ENCODE measurements at regions not wholly inside any gene's neighbourhood (a gene's known extent, or its start where the extent isn't known, plus 50 kb on each side); places are given as distances from the start of the nearest gene placed in this dataset.

DNA sequence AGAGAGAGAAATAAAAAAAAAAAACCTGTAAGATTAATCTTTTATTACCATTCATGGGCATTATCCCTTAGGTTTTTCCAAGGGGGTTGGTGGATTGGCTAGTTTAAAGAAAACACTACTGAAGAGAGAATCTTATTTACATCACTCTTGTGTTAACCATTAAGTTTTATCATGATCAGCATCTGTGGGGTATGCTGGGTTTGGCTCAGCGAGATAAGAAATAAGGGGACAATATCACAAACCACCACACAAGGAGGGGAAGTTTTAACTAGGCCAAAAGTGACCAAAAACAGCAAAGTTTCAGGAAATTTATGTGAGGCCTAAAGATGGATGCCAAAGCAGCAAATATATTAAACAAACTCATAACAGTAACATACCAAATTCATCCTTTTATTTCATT is 548.6 kb downstream of the SLC16A7 start:
- H2AFZ ChIP-seq (ENCODE audit: low read depth) = no peak overlapping the region
- no peak overlapping the region for H3K4me2 ChIP-seq
- no peak overlapping the region for H3K9ac ChIP-seq
- H3K4me3 ChIP-seq (IDR thresholded peaks at IDR 0.05; ENCODE audit: insufficient read depth, low read depth, low read length) = no peak overlapping the region
- no peaks in the 10 kb centered on the region for H3K4me1 ChIP-seq (ENCODE audit: low read depth, poor library complexity, severe bottlenecking)
- no peak for TF ChIP-seq CTCF (conservative IDR thresholded peaks at IDR 0.05; ENCODE audit: low read depth, low read length)
- H3K79me2 ChIP-seq (ENCODE audit: insufficient read depth, low read depth) = no peaks in the 10 kb centered on the region
- no peaks in the 10 kb centered on the region for H4K20me1 ChIP-seq (ENCODE audit: insufficient read depth)
- no peaks in the 10 kb centered on the region for H3K27me3 ChIP-seq (ENCODE audit: insufficient read depth, low read depth)
- H3K36me3 ChIP-seq (ENCODE audit: insufficient read depth) = no peaks in the 10 kb centered on the region
- H3K27ac ChIP-seq = no peak overlapping the region

DNA sequence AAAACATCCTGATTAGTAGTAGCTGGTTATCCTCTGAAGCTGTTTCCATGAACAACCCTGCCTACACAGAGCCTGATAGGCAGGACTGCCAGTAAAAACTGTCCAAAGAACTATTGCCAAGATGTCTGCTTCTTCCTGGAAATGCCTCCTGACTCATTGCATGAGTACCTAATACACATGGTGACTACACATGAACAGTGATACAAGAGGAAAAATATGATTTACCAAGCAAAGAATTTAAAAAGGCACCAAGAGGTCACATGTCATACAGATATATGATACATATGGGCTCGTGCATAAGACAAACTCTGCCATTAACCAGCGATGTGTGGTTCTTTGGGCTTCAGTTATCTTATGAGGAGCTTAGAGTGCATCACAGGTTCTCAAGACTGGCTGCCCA is 552.3 kb downstream of the SLC16A7 start:
- Histone ChIP-seq H3K4me1 (ENCODE audit: low read depth, poor library complexity, severe bottlenecking) (no peaks in the 10 kb centered on the region), H3K4me3 (IDR thresholded peaks at IDR 0.05; ENCODE audit: insufficient read depth, low read depth, low read length) (no peak overlapping the region), H3K36me3 (ENCODE audit: insufficient read depth) (no peaks in the 10 kb centered on the region), H3K79me2 (ENCODE audit: insufficient read depth, low read depth) (no peaks in the 10 kb centered on the region), H2AFZ (ENCODE audit: low read depth) (no peak overlapping the region), H4K20me1 (ENCODE audit: insufficient read depth) (no peaks in the 10 kb centered on the region), H3K27ac (no peak overlapping the region), H3K27me3 (ENCODE audit: insufficient read depth, low read depth) (no peaks in the 10 kb centered on the region), H3K4me2 (no peak overlapping the region), H3K9ac (no peak overlapping the region)
- TF ChIP-seq CTCF (conservative IDR thresholded peaks at IDR 0.05; ENCODE audit: low read depth, low read length) = no peak

GRCh38 chr12:60148831-60149230 is 553.0 kb downstream of the SLC16A7 start:
- no peak for TF ChIP-seq CTCF (conservative IDR thresholded peaks at IDR 0.05; ENCODE audit: low read depth, low read length)
- no peaks in the 10 kb centered on the region for H3K4me1 ChIP-seq (ENCODE audit: low read depth, poor library complexity, severe bottlenecking)
- H3K4me3 ChIP-seq (IDR thresholded peaks at IDR 0.05; ENCODE audit: insufficient read depth, low read depth, low read length) = no peak overlapping the region
- H3K4me2 ChIP-seq = no peak overlapping the region
- no peaks in the 10 kb centered on the region for H4K20me1 ChIP-seq (ENCODE audit: insufficient read depth)
- no peaks in the 10 kb centered on the region for H3K27me3 ChIP-seq (ENCODE audit: insufficient read depth, low read depth)
- no peak overlapping the region for H3K27ac ChIP-seq
- H2AFZ ChIP-seq (ENCODE audit: low read depth) = no peak overlapping the region
- H3K79me2 ChIP-seq (ENCODE audit: insufficient read depth, low read depth) = no peaks in the 10 kb centered on the region
- no peaks in the 10 kb centered on the region for H3K36me3 ChIP-seq (ENCODE audit: insufficient read depth)
- H3K9ac ChIP-seq = no peak overlapping the region

DNA sequence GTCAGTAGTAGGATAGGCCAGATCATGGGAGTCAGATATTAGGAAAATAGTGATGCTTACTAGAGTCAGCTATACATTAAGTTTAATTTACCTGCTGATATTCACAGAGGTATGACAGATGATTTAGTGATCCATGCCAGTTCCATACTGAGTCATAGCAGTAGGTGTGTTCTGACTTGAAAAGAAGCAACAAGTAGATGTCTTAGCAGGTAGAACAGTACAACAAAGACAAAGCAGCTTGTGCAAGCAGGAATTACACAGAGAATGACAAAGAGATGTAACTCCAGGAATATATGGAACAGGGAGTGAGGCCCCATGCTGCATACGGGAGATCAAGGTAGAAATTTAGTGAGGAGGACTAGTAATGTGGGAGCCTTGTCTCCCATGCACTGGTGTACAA is 556.9 kb downstream of the SLC16A7 start:
- Histone ChIP-seq H2AFZ (ENCODE audit: low read depth) (no peak overlapping the region), H3K4me2 (no peak overlapping the region), H3K27ac (no peak overlapping the region), H3K27me3 (ENCODE audit: insufficient read depth, low read depth) (no peaks in the 10 kb centered on the region), H3K4me1 (ENCODE audit: low read depth, poor library complexity, severe bottlenecking) (no peaks in the 10 kb centered on the region), H3K9ac (no peak overlapping the region), H3K79me2 (ENCODE audit: insufficient read depth, low read depth) (no peaks in the 10 kb centered on the region), H3K4me3 (IDR thresholded peaks at IDR 0.05; ENCODE audit: insufficient read depth, low read depth, low read length) (no peak overlapping the region), H4K20me1 (ENCODE audit: insufficient read depth) (no peaks in the 10 kb centered on the region), H3K36me3 (ENCODE audit: insufficient read depth) (no peaks in the 10 kb centered on the region)
- no peak for TF ChIP-seq CTCF (conservative IDR thresholded peaks at IDR 0.05; ENCODE audit: low read depth, low read length)

- H3K36me3 ChIP-seq (ENCODE audit: insufficient read depth) = no peaks in the 10 kb centered on the region
- no peak for TF ChIP-seq CTCF (conservative IDR thresholded peaks at IDR 0.05; ENCODE audit: low read depth, low read length)
- no peaks in the 10 kb centered on the region for H3K4me1 ChIP-seq (ENCODE audit: low read depth, poor library complexity, severe bottlenecking)
These were observed 563.9 kb downstream of the SLC16A7 start for GRCh38 chr12:60159761-60160160.

More at GRCh38 chr12:60159761-60160160, 563.9 kb downstream of the SLC16A7 start:
- Histone ChIP-seq H3K4me3 (IDR thresholded peaks at IDR 0.05; ENCODE audit: insufficient read depth, low read depth, low read length) (no peak overlapping the region), H3K27ac (no peak overlapping the region), H4K20me1 (ENCODE audit: insufficient read depth) (no peaks in the 10 kb centered on the region), H3K79me2 (ENCODE audit: insufficient read depth, low read depth) (no peaks in the 10 kb centered on the region), H3K9ac (no peak overlapping the region), H3K27me3 (ENCODE audit: insufficient read depth, low read depth) (no peaks in the 10 kb centered on the region), H3K4me2 (no peak overlapping the region), H2AFZ (ENCODE audit: low read depth) (no peak overlapping the region)
